SU-DHL-6 (cell line): ENCODE measurements at regions not wholly inside any gene's neighbourhood (a gene's known extent, or its start where the extent isn't known, plus 50 kb on each side); places are given as distances from the start of the nearest gene placed in this dataset.

Source experiments
- H2AFZ ChIP-seq: fragments of 200-600 bp; sonication (generic); 2 replicates; pipeline ENCODE4 v1.6.1; 2014; ENCODE audit warnings: low read depth, mild to moderate bottlenecking, moderate library complexity, mixed read lengths, antibody characterized with exemption, low read length; ENCODE audit not compliant: severe bottlenecking
- H3F3A ChIP-seq: fragments of 200-600 bp; shearing (Covaris generic); 2 replicates; pipeline ENCODE4 v1.6.0; 2016; ENCODE audit warnings: antibody characterized with exemption, mild to moderate bottlenecking; ENCODE audit not compliant: insufficient read depth
- H3K27ac ChIP-seq: fragments of 200-600 bp; sonication (generic); 2 replicates; pipeline ENCODE4 v1.5.1; 2016; ENCODE audit warnings: low read depth, mild to moderate bottlenecking, low read length, moderate library complexity, mixed read lengths
- H3K27me3 ChIP-seq: fragments of 200-600 bp; sonication (generic), shearing (Covaris generic); 2 replicates; pipeline ENCODE4 v1.6.0; 2014; ENCODE audit warnings: mild to moderate bottlenecking, low read length
- H3K36me3 ChIP-seq: fragments of 200-600 bp; sonication (generic); 2 replicates; pipeline ENCODE4 v1.6.1; 2014; ENCODE audit warnings: mild to moderate bottlenecking, low read length, mixed read lengths
- H3K4me2 ChIP-seq: fragments of 300-600, 200-600 bp; shearing (Covaris generic), sonication (generic); 2 replicates; pipeline ENCODE4 v1.6.0; 2014; ENCODE audit warnings: low read length, low read depth, mild to moderate bottlenecking; ENCODE audit not compliant: poor library complexity, severe bottlenecking
- H3K4me3 ChIP-seq: fragments of 200-600 bp; sonication (generic); 2 replicates; pipeline ENCODE4 v1.5.1; 2014; ENCODE audit warnings: antibody characterized with exemption, low read length, mild to moderate bottlenecking, mixed read lengths; ENCODE audit not compliant: insufficient read depth, poor library complexity, severe bottlenecking
- H3K79me2 ChIP-seq: fragments of 200-600 bp; sonication (generic); 2 replicates; pipeline ENCODE4 v1.6.1; 2014; ENCODE audit warnings: mild to moderate bottlenecking, low read length, moderate library complexity; ENCODE audit not compliant: insufficient read depth
- H3K9ac ChIP-seq: fragments of 200-600 bp; sonication (generic); 2 replicates; pipeline ENCODE4 v1.7.0; 2014; ENCODE audit warnings: mild to moderate bottlenecking, low read length
- H3K9me2 ChIP-seq: fragments of 200-600 bp; sonication (generic); replicated peaks from 2 replicates; pipeline ENCODE4 v1.6.1; 2014; ENCODE audit warnings: low read length; ENCODE audit not compliant: insufficient read depth
- H3K9me3 ChIP-seq: fragments of 200-600 bp; sonication (generic); 2 replicates; pipeline ENCODE4 v1.6.1; 2014; ENCODE audit warnings: low read length, mixed read lengths; ENCODE audit not compliant: insufficient read depth
- H4K20me1 ChIP-seq: fragments of 200-600 bp; sonication (generic); 2 replicates; pipeline ENCODE4 v1.6.1; 2014; ENCODE audit warnings: low read depth, mild to moderate bottlenecking, antibody characterized with exemption, low read length, moderate library complexity, mixed read lengths
- CTCF ChIP-seq: fragments of 200-600 bp; sonication (generic); IDR thresholded peaks from one replicate; pipeline ENCODE4 v1.5.1; 2017; ENCODE audit warnings: antibody characterized with exemption, mild to moderate bottlenecking, low read length, moderate library complexity; ENCODE audit not compliant: insufficient read depth, poor library complexity, severe bottlenecking
- EZH2phosphoT487 ChIP-seq: fragments of 200-600 bp; sonication (generic), shearing (Covaris generic); conservative IDR thresholded peaks from 2 replicates; pipeline ENCODE4 v1.6.1; 2018; ENCODE audit warnings: mild to moderate bottlenecking, antibody characterized with exemption, low read length, moderate library complexity, mixed read lengths

DNA sequence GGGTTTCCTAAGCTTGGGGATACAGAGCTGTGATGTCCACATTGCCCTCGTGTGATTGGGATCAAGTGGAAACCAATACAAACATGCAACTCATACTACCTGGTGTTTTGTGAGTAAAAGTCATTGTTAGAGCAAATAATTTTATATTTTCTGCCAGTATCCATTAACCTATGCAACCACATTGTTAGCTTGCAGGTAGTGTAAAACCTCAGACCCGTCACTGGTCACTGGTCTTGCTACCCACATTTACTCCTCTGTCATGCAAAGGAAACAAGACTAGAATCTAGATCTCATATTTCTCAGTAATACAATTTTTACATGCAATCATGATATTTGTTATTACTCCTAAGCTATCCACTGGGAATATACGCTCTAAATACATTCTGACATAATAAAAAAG, 324.3 kb upstream of the NDST4 start:
- H3K79me2 ChIP-seq, result no peaks in the 10 kb centered on the region
- no peaks in the 10 kb centered on the region for H3F3A ChIP-seq
- H3K9ac ChIP-seq, result no peak overlapping the region
- H3K4me3 ChIP-seq, result no peak overlapping the region
- H3K4me2 ChIP-seq, result no peak overlapping the region
- no peak overlapping the region for H2AFZ ChIP-seq
- TF ChIP-seq EZH2phosphoT487, result no peak
- TF ChIP-seq CTCF, result no peak
- H3K9me3 ChIP-seq, result no peaks in the 10 kb centered on the region
- no peaks in the 10 kb centered on the region for H4K20me1 ChIP-seq
- no peaks in the 10 kb centered on the region for H3K9me2 ChIP-seq
- no peaks in the 10 kb centered on the region for H3K27me3 ChIP-seq
- H3K27ac ChIP-seq, result no peak overlapping the region
- no peaks in the 10 kb centered on the region for H3K36me3 ChIP-seq

DNA sequence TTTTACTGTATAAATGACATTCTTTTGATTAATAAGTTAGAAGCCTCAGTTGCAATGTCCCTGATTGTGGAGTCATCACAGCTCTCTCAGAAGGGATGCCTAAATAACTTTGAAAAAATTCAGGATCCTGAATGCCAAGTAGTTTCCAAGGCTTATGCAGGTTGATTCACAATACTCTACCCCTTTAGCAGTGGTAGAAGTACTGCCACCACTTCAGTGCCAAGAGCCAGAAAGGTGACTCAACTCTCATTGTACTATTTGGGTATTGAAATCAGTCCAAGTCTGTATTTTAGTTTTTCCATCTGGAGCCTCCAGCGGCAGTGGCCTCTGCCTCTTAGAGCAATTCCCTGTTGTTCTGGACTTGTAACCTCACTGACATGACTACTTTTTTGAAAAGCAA, 320.1 kb upstream of the NDST4 start:
- Histone ChIP-seq H3K36me3 (no peaks in the 10 kb centered on the region), H3K4me3 (no peak overlapping the region), H4K20me1 (no peaks in the 10 kb centered on the region), H3F3A (no peaks in the 10 kb centered on the region), H3K9ac (no peak overlapping the region), H3K4me2 (no peak overlapping the region), H3K9me3 (no peaks in the 10 kb centered on the region), H3K79me2 (no peaks in the 10 kb centered on the region), H3K27ac (no peak overlapping the region), H3K27me3 (no peaks in the 10 kb centered on the region), H2AFZ (no peak overlapping the region), H3K9me2 (no peaks in the 10 kb centered on the region)
- no peak for TF ChIP-seq EZH2phosphoT487
- TF ChIP-seq CTCF, result no peak

DNA sequence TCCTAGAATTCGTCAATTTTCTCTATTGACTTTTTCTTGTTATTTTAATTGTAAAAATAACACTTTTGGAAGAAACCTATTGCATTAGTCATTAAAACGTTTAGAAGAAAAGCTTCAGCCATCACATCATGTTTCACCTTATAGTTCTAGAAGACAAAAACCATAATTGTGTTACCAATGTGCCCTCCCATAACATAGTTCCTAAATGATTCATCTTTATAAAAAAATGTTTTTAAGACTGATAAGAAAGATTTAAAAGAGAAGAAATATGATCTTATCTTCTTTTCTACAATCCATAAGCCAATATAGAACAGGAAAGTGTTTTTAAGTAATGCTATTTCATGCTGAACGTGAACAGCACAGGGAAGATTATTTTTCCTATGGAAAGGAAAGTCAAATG, 316.6 kb upstream of the NDST4 start:
- H3K27me3 ChIP-seq, result no peaks in the 10 kb centered on the region
- H4K20me1 ChIP-seq, result no peaks in the 10 kb centered on the region
- H3F3A ChIP-seq, result no peaks in the 10 kb centered on the region
- no peak overlapping the region for H3K27ac ChIP-seq
- H3K4me3 ChIP-seq, result no peak overlapping the region
- no peaks in the 10 kb centered on the region for H3K36me3 ChIP-seq
- H3K9ac ChIP-seq, result no peak overlapping the region
- H3K9me3 ChIP-seq, result no peaks in the 10 kb centered on the region
- no peaks in the 10 kb centered on the region for H3K9me2 ChIP-seq
- H3K4me2 ChIP-seq, result no peak overlapping the region
- no peak overlapping the region for H2AFZ ChIP-seq
- TF ChIP-seq EZH2phosphoT487, result no peak
- no peak for TF ChIP-seq CTCF
- no peaks in the 10 kb centered on the region for H3K79me2 ChIP-seq

DNA sequence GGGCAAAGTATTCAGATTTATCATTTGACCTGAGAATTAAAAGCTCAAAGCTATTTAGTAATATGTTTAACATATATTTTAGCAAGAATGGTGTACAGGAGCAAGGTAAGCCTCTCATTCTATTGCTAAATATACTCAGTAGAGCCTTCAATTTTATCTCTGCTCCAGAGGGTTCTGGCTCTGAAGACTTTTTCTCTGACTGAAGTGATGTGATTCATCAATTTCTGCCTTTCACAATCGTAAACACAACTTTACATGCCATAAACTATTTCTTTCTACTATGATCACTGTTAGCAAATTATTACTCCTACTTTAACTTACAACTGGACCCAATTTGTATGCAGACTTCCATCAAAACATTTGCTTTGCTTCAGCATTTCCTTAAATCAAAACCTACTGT, 315.0 kb upstream of the NDST4 start:
- Histone ChIP-seq H3K4me3 (no peak overlapping the region), H3K27me3 (no peaks in the 10 kb centered on the region), H4K20me1 (no peaks in the 10 kb centered on the region), H3K79me2 (no peaks in the 10 kb centered on the region), H2AFZ (no peak overlapping the region), H3F3A (no peaks in the 10 kb centered on the region), H3K4me2 (no peak overlapping the region), H3K27ac (no peak overlapping the region), H3K9me2 (no peaks in the 10 kb centered on the region), H3K36me3 (no peaks in the 10 kb centered on the region), H3K9ac (no peak overlapping the region), H3K9me3 (no peaks in the 10 kb centered on the region)
- TF ChIP-seq EZH2phosphoT487 (no peak), CTCF (no peak)
